ENCODE measurements at regions not wholly inside any gene's neighbourhood (a gene's known extent, or its start where the extent isn't known, plus 50 kb on each side); places are given as distances from the start of the nearest gene placed in this dataset.

GRCh38 chr2:236813766-236814165, 244.1 kb downstream of the ACKR3 start:
- TF ChIP-seq CTCF (IDR thresholded peaks at IDR 0.05; ENCODE audit: poor library complexity) = no peak
- no peak for TF ChIP-seq EZH2 (IDR thresholded peaks at IDR 0.05; ENCODE audit: borderline replicate concordance)
